ENCODE measurements at regions not wholly inside any gene's neighbourhood (a gene's known extent, or its start where the extent isn't known, plus 50 kb on each side); places are given as distances from the start of the nearest gene placed in this dataset.

DNA sequence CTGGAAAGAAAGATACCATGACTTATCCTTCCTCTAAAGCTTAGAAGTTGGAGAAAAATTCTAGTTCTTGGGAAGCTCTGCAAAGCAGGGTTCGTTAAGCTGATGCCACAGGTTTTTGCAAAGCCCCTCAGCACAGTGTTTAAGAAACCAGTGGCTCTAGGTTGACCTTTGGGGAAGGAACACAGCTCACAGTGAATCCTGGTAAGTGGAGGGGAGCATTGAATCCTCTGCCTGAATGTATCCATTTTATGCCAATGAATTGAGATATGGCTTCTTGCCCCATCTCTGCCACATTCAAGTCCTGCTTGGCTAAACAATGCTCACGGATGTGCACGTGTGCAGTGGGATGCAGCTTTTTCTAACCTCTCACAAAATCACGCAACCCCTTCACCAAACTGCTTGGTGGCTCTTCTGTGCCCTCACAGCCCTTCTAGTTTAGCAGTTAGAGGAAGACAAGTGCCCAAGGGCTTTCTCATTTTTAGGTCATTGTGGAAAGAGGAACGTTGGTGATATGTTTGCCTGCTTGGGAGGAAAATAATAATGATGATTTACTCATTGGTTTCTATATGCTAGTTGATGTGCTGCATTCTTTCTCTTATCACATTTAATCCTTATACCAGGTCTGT is 111.3 kb downstream of the DAD1 start:
- no peak for DNase-seq (ENCODE audit: low read depth)

DNA sequence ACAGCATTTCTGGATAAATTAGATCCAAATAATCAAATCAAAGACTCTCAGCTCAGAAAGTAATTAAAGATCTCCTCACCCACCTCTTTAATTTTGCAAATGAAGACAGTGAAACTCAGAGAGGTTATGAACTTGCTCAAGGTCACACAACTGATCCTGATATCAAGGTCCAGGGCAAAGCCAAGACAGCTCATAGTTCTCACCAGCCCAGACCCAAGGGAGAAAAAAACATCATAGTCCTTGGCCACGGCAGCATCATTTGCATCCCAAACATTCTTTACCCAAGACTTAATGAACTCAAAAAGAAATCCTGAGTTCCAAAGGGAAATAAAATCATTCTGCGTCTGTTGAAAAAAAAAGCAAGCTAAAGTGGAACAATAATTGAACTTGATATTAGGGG is 112.1 kb downstream of the DAD1 start:
- DNase-seq (ENCODE audit: low read depth): no peak

DNA sequence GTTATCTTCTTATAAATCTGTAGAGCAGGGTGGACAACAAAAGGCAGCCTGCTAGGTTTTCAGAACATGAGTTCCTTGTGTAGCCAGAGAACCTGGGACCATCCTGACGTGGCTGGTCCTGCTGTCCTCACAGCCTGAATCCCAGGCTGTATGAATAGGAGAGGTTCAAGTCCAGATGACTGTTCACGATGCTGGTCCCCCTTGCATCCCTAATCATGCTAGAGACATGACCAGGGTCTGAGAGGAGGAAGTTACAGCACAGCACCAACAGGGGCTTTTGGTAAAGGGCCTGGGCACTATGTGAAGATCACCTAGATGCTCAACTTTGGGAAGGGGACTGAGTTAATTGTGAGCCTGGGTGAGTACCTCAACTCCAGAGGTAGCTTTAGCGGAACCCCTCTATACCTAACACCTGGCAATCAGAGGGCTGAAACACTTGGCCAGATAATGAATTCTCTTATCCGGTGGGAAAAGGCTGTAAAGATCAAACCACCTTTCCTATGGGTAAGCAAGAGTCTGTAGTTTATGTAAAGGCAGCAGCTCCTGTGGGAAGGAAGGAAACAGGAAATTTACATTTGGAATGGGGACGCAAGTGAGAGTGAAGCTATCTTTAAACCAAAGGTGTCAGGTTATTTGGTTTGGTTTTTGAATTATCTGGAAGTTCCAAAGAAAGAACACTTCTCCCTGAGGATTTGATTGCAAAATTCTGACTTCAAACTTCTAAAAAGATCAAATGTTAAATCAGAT is 112.8 kb downstream of the DAD1 start:
- no peak for DNase-seq (ENCODE audit: low read depth)

DNA sequence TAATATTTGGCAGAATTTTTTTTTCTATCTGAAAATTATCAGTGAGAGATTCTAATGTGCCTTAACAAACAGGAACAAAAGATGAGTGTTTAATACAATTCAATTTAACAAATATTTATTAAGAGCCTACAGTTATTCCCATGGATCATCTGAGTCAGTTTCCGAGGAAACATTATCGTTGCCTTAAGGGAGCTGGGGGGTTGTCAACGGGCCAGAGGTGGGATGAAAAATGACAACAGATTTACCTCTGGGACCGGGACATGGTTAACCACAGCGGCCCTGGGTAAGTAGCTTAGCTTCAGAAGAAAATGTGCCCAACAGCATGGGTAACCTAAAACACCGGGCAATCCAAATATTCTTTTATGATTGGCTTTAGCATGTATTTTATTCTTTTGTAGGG is 113.6 kb downstream of the DAD1 start:
- DNase-seq (ENCODE audit: low read depth): no peak

DNA sequence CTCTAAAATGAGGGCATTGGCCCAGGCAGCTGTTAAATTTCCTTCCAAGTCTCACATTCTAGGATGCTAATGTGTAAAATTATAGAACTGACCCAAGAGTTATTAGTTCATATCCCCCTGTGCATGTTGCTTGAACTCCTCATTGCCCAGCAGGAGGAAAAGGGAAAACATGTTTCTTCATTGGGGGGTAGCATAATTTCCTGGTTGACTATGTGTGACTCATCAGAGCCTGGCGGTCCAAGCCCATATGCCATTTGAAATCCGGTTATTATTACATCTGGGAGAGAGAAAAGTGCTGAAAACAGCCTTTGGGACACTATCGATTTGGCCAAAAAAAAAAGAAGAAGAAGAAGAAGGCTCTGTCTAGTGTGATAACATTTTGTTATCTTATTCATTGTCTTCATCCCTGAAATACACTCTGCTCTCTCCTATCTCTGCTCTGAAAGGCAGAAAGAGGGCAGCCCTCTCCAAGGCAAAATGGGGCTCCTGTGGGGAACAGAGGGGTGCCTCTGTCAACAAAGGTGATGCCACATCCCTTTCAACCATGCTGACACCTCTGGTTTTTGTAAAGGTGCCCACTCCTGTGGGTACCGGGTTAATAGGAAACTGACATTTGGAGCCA is 114.2 kb downstream of the DAD1 start:
- DNase-seq (ENCODE audit: low read depth): no peak

DNA sequence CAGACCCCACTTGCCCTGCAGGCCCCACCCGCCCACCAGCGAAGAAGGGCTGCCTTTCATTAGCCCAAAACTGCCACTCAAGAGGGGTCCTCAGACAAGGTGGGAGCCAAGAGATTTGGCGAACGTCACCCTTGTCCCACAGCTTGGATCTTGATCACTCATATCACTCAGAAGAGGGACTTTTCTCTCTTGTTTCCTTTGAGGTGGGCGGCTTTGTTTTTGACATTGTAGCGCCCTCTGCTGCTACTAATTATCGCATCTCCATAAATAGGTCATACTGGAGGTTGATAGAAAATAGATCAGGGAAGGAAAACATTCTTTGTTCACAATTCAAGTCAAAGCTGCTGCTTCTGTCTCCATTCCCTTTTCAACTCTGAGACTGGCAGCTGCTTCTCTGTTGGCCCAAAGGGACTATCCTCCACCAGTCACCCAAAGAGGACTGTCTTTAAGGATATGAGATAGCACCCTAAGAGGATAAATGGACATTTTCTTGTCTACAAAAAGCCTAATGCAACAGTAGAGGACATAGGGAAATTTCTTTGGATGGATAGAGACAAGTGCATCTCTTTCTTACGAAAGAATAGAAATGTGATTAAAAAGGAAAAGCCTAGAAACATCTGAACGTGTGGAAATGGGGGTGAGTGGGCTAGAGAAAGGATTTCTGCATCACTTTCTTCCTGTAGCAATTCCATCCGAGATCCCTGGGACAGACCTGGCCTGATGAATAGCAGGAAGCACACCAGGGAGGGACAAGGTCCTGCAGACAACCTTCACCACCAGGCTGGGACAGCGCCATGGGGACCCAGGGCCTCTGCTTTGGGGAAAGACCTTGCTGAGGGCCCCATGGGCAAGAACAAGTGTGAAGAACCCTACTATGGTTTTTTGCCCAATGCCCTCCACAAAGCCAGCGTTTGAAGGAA is 115.8 kb downstream of the DAD1 start:
- DNase-seq (ENCODE audit: low read depth): no peak

DNA sequence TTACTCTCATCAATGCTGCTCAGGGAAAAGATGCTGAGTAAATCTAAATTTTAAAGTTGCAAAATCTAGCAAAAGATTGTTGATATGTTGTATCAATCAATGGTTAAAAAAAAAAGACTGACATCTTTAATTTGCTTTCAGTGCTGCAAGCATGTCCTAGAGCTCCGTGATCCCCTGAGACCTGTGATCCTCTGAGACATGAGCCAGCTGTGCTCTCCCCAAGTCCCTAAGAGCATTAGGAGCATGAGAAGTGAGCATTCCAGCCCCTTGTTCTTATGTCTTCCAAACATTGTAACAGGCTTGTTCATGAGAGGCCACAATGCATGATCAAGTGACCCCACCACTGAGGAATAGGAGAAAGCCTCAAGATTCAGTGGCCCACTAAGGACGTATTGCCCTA is 116.6 kb downstream of the DAD1 start:
- DNase-seq (ENCODE audit: low read depth): no peak

DNA sequence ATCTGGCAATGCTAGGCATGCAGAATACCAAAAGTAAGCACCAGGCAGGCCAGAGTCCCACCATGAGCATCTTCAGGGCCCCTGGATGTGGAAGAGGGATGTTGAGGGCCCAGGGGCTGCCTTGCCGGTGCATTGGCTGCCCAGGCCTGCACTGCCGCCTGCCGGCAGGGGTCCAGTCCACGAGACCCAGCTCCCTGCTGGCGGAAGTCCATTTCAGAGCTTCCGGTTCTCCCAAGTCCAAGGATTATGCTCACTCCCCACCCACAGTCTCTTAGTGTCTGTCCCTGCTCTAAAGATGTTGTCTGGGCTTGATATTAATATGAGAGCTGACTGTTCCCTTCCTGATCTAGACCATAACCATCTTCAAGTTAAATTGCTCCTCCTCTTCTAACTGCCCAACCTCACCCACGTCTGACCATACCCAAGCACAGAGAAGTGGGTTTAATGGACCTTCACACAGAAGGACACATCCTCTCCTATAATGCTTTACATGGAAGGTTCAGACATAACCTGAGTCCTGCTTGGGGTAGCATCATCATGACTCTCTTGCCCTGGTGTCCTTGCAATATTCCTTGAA is 117.4 kb downstream of the DAD1 start:
- DNase-seq (ENCODE audit: low read depth): no peak

DNA sequence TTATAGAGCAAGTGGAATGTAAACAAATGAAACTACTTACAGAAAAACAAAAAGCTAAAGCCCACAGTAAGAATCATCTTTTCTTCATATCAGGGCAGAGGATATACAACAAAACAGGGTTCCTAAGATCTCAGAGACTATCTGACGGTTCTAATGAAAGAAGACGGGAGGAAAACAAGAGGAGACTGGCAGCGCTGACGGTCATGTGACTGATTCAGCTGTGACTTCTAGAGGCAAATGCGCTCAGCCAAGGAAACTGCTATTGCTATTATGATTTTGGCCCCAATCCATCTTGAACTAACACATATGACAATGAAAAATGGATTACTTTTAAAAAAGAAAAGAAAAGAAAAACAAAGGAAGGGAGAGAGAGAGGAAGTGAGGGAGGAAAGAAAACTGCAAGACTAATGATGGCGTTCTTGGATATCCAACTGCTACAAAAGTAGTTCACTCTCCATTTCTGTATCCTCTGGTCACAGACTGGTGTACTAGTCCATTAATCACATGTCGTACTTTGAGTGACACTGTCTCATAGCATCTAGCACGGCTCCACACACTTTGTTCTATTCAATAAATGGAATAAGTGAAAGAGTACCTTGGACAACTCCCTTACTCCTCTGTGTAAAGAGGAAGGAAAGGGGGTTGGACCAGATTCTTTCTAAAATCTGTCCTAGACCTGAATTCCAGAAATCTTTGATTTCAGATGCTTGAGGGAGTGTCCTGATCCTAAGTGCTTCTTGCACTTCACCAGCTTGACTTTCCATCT is 119.3 kb downstream of the DAD1 start:
- DNase-seq (ENCODE audit: low read depth): no peak

DNA sequence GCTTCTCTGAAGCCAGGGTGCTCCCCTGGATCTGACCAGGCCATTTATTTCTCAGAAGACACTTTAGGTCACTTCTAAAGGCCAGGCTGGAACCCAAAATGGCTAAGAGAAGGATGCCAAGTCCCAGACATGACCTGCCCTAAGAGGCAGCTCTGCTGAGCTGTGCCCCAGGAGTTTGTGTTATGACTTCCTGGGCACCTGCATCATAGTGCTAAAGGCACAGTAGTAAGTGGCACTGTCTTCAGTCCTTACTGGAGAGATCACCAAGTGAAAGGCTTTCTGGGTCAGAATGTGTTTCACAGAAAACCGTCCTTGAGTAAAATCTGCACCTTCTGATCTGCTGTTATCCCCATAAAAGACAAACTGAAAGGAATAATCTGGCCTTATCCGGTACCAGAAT is 120.2 kb downstream of the DAD1 start:
- DNase-seq (ENCODE audit: low read depth): no peak

DNA sequence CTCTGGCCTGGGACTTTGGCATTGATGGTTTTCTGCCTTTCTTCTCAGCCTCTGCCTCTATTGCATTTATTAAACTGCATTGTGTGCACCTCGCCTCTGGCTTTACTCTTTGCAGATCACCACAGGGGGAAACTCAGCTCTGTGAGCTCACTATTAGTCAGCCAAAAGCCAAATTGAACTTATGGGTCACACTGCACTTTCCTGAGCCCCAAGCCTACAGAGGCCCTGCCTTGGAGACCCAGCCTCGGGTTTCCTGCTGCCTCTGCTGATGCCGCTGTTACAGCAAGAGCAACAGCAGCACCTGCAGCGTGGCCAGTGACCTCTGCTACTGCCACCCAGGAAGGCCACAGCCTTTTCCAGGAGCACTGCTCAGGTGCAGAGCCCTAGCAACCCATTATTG is 122.5 kb downstream of the DAD1 start:
- no peak for DNase-seq (ENCODE audit: low read depth)

DNA sequence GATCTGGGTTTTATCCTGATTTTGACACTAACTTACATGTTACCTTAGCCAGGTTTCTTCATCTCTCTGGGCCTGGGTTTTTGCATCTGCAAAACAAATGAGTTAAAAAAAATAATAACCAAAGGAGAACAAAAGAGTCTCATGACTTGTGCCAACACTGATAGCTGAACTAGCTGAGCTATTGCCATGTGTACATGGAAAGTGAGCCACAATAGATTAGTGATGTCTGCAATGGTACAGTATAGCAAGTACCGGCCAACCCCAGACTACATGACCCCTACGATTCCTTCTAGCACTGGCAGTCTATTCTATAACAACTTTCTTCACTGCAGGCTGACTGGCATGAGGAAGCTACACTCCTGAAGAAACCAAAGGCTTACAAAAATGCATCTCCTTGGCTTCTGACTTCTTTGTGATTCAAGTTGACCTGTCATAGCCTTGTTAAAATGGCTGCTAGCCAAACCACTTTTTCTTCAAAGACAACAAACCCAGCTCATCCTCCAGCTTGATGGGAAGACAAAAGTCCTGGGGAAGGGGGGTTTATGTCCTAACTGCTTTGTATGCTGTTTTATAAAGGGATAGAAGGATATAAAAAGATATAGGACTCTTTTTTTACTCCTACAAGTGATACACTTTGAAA is 123.7 kb downstream of the DAD1 start:
- DNase-seq (ENCODE audit: low read depth): no peak

DNA sequence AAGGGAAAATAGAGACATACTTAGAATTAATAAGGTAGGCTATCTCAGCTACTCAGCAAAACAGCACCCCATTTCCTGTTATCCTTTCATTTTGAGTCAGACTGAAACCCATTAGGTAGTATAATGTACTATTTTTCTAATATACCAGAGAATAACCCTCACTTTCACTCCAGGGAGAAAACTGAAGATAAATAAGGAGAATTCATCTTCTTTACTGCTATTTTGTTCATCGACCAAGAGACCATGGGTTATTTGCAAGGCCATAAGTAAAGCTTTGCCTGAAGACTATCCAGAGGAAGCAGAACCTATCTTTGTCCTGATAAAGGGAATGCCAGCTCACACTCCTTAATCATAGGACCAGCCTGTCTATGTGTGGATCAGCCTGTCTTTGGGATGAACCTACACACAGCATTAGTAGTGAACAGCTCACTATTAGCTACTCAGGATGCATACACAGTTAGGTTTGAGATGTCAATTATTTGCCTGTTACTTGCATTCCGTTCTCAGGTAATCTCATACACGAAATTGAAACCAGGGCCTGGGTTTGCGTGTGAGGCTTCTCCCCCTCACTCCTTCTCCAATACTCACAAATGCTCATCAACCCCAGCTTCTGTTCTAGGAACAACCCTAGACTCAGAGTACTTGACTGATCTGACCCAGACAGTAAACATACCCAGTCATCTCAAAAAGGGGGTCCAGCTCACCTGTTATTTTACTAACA is 124.4 kb downstream of the DAD1 start:
- DNase-seq (ENCODE audit: low read depth): no peak

DNA sequence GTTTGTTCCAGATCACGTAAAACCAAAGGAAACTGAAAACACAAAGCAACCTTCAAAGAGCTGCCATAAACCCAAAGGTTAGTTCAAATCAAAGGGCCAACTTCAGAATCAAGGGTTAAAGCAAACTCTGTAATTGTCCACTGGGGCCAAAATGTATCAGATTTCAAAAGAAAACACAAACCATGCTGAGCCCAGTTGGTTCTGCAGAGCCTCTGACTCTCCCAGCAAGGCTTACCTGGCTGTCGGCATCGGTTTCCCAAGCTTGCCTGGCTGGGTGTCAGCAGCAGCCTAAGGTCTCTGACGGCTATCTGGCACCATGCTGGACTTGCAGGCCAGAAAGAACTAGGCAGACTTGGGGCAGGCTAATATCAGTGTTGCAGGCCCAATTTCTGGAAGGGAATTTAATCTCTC is 125.3 kb downstream of the DAD1 start:
- DNase-seq (ENCODE audit: low read depth): no peak

DNA sequence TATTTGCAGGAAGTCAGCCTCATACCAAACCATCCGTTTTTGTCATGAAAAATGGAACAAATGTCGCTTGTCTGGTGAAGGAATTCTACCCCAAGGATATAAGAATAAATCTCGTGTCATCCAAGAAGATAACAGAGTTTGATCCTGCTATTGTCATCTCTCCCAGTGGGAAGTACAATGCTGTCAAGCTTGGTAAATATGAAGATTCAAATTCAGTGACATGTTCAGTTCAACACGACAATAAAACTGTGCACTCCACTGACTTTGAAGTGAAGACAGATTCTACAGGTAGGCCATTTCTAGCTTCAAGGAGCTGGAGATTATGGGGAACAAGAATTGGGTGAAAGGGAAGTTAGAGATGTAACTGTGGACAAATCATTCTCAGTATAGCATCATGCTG is 126.1 kb downstream of the DAD1 start:
- DNase-seq (ENCODE audit: low read depth): no peak

DNA sequence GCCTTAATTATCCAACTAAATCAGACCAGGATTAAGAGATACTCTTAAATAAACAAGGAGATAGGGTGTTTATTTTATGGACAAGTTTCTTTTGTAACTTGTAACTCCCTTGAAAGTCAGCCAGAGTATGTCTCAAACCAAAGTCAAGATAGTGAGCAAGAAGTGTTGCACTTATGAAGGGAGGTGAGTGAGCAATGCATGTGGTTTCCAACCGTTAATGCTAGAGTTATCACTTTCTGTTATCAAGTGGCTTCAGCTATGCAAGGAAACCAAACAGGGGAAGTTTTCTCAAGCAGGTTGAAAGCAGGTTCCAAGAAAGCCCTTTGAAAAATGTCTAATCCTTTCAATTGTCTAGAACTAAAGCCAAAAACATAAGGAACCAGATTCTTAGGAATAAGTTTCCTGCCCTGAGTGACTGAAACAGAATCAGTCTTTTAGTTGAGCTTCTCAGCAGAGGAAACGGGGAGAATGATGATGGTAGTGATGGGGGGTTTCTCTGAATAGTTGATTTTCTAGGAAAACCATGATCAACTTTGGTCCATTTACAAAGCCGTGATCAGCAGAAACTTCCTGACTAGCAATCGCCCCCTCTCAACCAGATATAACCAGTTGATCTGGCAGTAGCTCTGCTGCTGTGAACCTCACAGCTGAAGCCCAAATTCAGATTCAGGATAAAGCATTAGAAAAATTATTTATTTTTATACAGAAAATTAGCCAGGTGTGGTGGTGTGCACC is 128.4 kb downstream of the DAD1 start:
- DNase-seq (ENCODE audit: low read depth): no peak

DNA sequence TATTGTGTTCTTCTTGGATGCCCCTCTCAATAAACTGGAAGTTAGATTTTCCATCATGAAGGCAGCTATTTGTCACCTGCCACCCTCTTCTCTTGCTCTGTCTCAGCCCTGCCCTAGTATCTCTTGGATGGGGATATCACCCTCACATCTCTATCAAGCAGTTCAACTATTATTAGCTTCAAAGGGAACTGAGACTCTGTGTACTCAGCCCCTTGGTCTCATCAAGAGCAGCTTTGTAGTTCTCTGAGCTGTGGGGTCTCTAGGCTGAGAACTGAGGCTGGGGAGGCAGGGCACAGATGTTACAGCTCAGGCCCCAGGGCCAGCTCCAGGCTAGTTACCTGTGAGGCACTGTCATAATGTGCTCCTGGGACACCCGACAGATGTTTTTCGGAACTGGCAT is 130.3 kb downstream of the DAD1 start:
- no peak for DNase-seq (ENCODE audit: low read depth)

DNA sequence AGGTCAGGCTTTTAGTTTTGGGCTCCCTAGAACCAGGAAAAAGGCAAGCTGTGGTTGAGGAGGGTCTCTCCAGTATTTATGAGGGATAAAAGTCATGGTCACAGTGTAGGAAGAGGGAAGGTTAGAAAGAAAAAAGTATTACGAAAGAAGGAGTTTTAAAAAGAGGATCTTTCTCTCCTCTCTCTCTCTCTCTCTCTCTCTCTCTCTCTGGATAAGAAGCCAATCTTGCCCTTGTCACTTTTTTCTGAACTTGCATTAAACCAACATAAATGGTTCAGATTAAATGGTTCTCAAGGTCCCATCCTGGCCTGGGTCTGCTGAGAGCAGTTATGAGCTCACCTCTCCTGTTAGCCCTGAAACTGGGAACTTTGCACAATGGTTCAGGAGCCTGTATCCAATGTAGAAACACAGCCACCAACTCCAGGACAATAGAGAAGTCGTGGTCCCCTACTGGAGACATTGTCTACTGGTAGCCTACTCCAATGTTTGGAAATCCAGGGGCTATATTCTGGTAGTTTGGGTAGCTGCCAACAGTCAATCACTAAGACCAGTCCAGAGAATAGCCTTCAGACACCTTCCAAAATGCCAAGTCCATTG is 131.9 kb downstream of the DAD1 start:
- DNase-seq (ENCODE audit: low read depth): no peak

DNA sequence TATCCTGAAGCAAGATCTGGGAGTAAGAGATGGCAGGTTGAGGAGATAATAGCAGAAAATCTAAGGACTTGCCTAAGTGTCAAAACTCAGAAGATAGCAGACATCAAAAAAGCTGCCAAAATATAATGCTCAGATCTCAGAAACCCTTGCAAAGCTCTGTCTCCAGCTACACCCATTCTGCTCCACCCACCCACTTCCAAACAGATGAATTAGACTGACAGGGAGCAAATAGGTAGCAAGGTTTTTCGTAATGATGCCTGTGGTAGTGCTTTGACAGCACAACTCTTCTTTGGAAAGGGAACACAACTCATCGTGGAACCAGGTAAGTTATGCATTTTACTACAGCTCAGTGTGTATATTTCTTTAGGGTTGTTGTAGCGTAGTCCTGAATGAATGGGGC is 132.6 kb downstream of the DAD1 start:
- no peak for DNase-seq (ENCODE audit: low read depth)
